GM23338 (cell line): ENCODE measurements at regions not wholly inside any gene's neighbourhood (a gene's known extent, or its start where the extent isn't known, plus 50 kb on each side); places are given as distances from the start of the nearest gene placed in this dataset.
"Not testable (repeated sequence)": the region's sequence is repeated elsewhere in the genome, so short reads cannot be mapped to it uniquely, and the experiment has no call there.

Experiments
- CREB1 ChIP-seq: fragments of 250-450 bp; sonication (Bioruptor Pico); IDR thresholded peaks from 2 replicates; pipeline ENCODE4 v1.5.0; 2020; ENCODE audit warnings: low read depth, mild to moderate bottlenecking, moderate library complexity
- EZH2 ChIP-seq: fragments of 200-600 bp; sonication (generic); IDR thresholded peaks from one replicate; pipeline ENCODE4 v1.8.0; 2017; ENCODE audit warnings: antibody characterized with exemption, mild to moderate bottlenecking, low read depth; ENCODE audit not compliant: unreplicated experiment
- EZH2phosphoT487 ChIP-seq: fragments of 200-600 bp; sonication (generic); IDR thresholded peaks from one replicate; pipeline ENCODE4 v1.8.1; 2018; ENCODE audit warnings: antibody characterized with exemption; ENCODE audit not compliant: unreplicated experiment
- JUNB ChIP-seq: IDR thresholded peaks from one replicate; pipeline ENCODE4 v1.6.1; 2016; ENCODE audit warnings: antibody characterized with exemption; ENCODE audit not compliant: unreplicated experiment
- NANOG ChIP-seq: IDR thresholded peaks from 2 replicates; pipeline ENCODE4 v1.6.1; 2016; ENCODE audit warnings: antibody characterized with exemption, borderline replicate concordance
- POLR2AphosphoS5 ChIP-seq: IDR thresholded peaks from 2 replicates; pipeline ENCODE4 v1.6.1; 2016; ENCODE audit warnings: antibody characterized with exemption, low read depth
- REST ChIP-seq: IDR thresholded peaks from one replicate; pipeline ENCODE4 v1.6.1; 2018; ENCODE audit warnings: antibody characterized with exemption; ENCODE audit not compliant: unreplicated experiment
- STAT1 ChIP-seq: IDR thresholded peaks from one replicate; pipeline ENCODE4 v1.6.1; 2016; ENCODE audit warnings: antibody characterized with exemption; ENCODE audit not compliant: unreplicated experiment
- ZNF114 ChIP-seq: fragments of 250-450 bp; sonication (Bioruptor Pico); IDR thresholded peaks from 2 replicates; pipeline ENCODE4 v1.5.0; 2020; ENCODE audit warnings: mild to moderate bottlenecking, moderate library complexity
- ZNF462 ChIP-seq: fragments of 250-450 bp; sonication (Bioruptor Pico); IDR thresholded peaks from 2 replicates; pipeline ENCODE4 v1.5.0; 2020; ENCODE audit warnings: mild to moderate bottlenecking, moderate library complexity
- TF ChIP-seq, protein P1 (sequence below), 2 experiments: fragments of 200-600 bp in 1 of 2; sonication (generic) in 1 of 2; conservative IDR thresholded peaks; 2 replicates each; pipeline versions ENCODE4 v1.5.1 to v1.6.1; 2016 to 2017; ENCODE audit warnings: antibody characterized with exemption in 2 of 2, low read depth in 2 of 2, mild to moderate bottlenecking in 2 of 2, moderate library complexity in 1 of 2

DNA sequence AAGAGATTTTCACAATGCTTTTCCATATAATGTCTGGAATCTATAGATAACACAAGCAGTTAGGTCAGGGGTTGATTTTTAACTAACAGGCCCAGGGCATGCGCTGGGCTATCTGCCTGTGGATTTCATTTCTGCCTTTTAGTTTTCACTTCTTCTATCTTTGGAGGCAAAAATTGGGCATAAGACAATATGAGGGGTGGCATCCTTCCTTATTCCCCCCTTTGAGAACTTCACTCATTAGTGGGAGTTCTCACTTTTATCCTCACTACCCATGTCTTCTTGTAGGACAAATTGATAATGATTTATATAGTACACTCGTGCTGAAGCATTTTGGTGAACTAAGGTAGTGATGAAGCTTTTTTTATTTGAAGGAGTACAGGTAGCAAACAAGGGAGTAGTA, 2155.5 kb downstream of the TP53TG3F start:
- TF ChIP-seq REST; EZH2; POLR2AphosphoS5; STAT1; CREB1 (CRISPR knock-in tag); NANOG; ZNF462 (CRISPR knock-in tag); JUNB; EZH2phosphoT487; ZNF114: not testable (repeated sequence)
- TF ChIP-seq, protein P1, sequence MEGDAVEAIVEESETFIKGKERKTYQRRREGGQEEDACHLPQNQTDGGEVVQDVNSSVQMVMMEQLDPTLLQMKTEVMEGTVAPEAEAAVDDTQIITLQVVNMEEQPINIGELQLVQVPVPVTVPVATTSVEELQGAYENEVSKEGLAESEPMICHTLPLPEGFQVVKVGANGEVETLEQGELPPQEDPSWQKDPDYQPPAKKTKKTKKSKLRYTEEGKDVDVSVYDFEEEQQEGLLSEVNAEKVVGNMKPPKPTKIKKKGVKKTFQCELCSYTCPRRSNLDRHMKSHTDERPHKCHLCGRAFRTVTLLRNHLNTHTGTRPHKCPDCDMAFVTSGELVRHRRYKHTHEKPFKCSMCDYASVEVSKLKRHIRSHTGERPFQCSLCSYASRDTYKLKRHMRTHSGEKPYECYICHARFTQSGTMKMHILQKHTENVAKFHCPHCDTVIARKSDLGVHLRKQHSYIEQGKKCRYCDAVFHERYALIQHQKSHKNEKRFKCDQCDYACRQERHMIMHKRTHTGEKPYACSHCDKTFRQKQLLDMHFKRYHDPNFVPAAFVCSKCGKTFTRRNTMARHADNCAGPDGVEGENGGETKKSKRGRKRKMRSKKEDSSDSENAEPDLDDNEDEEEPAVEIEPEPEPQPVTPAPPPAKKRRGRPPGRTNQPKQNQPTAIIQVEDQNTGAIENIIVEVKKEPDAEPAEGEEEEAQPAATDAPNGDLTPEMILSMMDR (conservative IDR thresholded peaks at IDR 0.05; ENCODE audit: low read depth in 2 of 2) = not testable (repeated sequence)
